T1000 (cell line): ENCODE measurements at regions not wholly inside any gene's neighbourhood (a gene's known extent, or its start where the extent isn't known, plus 50 kb on each side); places are given as distances from the start of the nearest gene placed in this dataset.
A peak's percentile ranks its signal among the peaks of the same experiment; 100 is the strongest.

Experiments
- DNase-seq: peaks from one replicate; lab custom pipeline; 2025; ENCODE audit warnings: mixed read lengths; lab: John Stamatoyannopoulos, UW

DNA sequence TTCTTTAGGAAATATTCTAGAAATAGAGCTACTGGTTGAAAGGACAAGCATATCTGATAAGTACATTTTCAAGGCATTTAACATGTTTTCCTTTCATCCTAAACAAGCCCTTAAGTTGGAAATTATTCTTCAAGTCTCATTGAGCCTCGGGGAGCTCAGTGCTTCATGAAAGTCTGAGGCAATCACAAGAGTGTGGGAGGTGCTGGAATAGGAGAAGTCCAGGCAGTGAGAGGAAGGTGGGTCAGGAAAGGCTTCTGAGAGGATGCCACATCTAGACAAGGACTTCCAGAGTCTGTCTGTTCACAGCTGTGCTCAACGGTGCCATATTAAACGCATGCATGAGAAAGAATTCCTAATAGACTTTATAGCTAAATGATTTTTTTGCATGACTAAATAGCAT is 69.8 kb downstream of the CD83 start:
- no peak for DNase-seq

DNA sequence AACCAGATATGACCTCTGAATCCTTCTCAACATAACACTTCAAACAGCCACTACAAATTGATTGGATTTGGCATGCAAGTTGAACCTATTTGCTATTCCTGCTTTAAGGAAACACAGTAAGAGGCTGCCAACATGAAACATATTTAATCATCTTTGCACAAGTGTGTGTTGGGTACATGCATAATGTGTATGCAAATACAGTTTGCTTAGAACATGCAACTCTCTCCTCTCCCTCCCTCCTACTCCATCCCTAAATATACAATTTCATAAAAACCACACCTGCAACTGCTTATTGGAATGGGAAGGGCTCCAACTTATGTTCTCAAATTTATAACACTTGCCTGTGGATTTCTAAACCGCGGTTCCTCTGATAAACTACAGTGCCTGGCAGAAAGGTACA is 71.5 kb downstream of the CD83 start:
- DNase-seq = no peak

DNA sequence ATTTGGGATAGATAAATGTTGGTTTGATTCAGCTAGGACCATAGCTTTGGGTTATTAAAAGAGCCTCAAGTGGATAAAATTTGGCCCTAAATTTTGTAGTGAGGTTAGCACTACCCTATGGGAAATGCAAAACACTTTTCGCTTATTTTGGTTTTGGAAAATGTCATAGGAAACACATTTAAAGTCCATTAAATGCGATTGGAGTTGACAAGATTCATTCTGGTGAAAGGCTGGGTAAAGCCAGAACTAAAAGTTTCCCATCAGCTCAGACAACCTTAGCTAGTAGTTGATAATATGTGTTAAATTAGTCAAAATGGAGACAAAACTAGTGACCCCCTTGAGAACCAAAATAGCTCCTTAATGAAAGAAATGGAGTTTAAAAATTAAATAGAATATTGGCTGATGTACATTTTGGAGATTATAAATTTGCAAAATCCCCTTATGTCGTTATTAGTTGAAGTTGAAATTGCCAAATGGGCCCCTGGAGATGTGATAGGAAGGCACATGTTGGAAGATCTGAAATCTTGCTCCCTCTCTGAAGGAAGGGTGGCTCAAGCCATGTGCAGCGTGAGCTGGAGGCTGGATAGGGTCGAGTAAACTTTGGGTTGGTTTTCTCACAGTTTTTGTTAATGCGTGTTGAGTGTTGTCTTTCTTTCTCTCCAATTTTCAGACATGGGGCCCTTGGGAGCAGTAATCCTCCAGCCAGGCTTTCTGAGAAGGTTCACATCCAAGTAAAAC is 72.8 kb downstream of the CD83 start:
- no peak for DNase-seq

DNA sequence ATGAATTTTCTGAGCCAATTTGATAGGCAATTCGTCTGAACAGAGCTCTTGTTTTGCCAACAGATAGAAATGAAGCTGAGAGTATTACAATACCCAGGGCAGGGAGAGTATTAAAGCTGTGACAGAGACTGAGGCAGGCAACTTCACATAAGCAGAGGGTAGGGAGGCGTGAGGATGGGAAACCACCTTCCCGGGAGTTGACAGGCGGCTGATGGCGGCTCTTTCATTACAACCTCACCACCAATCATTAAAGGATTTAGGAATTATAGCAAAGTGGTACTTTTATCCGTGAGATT is 73.3 kb downstream of the CD83 start:
- no peak for DNase-seq

DNA sequence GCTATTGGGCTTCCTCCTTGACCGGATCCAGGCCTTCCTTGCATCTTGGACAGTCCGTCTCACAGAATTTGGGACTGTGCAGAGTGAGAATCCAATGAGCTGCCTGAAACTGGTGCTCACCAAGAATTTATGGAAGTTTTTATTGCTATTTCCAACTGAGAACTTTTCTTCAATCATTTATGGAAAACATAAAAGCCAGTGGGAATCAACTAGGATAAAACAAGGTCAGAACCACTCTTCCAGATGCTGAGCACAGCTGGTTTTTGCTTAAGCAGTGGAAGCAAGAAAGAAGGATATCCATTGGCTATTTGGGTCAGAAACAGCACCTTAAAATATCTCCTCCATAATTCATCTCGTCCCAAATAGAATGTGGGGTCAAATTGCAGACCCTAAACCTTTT is 74.2 kb downstream of the CD83 start:
- no peak for DNase-seq

DNA sequence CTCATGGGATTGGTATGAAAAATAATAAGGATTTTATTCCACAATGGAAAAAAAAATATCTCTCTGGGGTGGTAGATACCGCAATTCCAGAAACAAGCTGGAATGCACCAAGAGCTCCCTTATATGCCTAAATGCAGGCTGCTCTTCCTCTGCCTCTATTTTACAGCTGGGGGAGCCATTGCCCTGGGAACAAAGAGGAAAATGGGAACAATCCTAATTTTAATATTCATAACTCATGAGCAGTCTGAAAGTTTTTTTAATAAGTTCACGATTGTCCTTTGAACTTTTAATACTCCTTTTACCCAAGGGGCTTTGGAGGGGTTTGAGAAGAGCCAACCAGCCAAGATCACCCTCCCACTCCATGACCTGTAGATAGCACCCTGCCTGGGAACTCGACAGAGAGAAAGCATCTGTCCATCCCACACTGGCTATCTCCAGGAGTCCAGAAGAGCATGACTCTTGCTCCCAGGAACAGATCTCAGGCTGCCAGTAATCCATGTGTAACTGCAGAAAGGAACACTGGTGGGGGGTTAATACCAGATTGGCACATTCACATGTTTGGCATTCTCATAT is 74.7 kb downstream of the CD83 start:
- no peak for DNase-seq

DNA sequence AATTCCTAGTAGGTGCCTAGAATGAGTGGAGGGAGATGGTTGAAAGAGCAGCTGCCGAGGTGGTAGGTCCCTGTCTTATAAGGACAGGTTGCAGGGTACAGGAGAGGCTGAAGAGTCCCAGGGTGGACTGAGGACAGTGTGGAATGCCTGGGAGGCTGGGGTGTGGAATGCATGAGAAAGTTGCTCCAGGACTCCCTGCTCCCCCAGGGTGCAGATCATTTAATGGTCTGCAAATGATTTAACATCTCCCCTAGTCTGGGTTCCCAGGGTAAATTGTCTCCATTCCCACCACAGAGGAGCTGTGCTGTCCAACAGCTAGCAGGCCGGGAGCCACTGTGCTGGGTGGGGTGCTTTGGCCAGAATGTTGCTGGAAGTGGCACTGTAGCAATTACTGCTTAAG is 76.0 kb downstream of the CD83 start:
- DNase-seq = no peak

DNA sequence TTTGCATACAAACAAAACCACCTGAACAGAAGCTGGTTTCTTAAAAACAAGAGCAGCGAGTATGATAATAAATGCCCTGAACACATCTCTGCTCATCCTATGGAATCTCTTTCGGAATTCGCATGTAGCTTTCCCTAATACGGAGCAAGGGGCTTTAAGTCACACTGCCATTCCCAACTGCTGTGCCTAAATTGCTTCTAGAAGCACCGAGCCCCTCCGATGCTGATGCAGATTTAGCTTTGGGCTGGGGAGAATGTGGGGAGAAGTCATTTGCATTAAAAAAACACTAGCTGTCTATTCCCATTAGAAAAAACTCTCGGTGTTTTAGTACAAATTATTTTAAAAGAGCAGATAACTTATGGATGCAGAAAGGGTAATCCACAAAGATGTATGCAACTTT is 76.9 kb downstream of the CD83 start:
- DNase-seq = no peak

DNA sequence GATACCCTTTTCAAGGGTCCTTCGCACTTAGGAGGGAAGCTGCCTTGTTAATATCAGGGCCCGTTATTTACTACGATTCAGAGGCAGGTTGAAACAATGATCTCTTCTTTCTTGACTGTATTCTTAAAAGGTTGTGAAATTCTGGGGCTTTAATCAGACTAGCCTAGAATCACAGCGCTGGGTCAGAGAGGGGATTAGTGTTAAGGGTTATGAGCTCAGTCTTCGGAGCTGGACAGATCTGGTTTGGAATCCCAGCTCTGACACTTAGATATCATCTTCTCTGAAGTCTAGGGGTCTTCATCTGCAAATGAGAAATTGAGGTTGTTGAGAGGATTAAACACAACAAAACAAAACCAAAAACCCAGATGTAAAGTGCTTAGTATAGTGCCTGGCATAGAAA is 77.4 kb downstream of the CD83 start:
- no peak for DNase-seq

DNA sequence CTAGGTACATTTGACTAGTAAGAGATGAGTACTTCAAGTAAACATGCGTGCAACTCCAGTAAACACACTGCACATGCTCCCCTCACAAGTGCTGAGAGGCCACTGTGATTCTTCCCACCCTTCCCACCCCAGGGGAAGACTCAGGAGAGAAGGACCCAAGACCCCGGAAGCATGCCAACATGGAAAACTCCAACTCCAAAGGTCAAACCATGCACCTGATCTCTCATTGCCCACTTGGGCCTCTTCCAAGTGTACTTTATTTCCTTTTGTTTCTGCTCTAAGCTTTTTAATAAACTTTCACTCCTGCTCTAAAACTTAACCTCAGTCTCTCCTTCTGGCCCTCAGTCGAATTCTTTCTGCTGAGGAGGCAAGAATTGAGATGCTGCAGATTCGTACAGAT is 78.5 kb downstream of the CD83 start:
- DNase-seq = no peak

DNA sequence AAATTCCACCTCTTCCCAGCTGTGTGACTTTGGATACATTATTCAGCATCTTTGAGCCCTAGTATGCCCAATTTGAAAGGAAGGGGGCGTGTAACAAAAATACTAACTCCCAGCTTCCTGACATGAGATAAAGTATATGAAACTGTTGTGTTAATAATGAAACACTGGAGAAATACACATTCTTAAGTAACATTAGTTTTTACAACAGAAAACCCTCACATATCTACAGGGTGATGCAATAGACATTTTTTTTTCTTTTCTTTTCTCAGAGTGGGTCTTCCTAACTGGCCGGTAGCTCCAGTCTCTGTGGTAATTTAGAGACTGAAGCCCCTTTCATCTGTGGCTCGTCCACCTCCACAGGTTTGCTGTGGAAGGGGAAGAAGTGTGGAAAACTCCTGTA is 79.5 kb downstream of the CD83 start:
- no peak for DNase-seq

DNA sequence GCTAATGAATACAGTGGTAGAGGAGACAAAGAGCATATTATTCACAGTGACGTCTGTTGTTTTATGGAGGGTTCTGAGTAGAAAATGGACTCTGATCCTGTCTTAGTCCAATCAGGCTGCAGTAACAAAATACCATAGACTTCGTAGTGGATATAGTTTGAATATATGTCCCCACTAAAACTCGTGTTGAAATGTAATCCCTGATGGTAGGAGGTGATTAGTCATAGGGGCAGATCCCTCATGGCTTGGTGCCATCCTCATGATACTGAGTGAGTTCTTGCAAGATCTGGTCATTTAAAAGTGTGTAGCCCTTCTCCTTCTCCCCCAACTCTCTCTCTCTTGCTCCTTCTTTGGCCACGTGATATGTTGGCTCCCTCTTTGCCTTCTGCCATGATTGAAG is 82.5 kb downstream of the CD83 start:
- no peak for DNase-seq

DNA sequence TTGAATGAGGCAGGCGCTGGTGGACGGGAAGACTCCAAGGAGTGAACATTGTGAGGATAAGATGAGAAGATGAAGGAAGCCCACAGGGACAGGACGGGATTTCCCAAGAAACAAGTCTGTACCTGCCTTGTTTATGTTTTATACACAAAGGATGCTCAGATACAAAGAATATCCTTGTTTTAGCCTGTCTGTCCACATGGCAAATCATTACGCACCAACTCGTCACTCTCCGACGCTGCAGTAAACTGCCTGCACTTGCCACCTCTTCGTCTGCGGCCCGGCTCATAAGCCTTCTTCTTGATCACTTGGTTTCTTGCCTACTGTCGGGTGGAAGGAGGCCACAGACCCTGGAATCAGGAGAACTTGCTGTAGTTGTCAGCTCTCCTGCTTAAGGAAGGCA is 85.4 kb downstream of the CD83 start:
- DNase-seq = no peak

DNA sequence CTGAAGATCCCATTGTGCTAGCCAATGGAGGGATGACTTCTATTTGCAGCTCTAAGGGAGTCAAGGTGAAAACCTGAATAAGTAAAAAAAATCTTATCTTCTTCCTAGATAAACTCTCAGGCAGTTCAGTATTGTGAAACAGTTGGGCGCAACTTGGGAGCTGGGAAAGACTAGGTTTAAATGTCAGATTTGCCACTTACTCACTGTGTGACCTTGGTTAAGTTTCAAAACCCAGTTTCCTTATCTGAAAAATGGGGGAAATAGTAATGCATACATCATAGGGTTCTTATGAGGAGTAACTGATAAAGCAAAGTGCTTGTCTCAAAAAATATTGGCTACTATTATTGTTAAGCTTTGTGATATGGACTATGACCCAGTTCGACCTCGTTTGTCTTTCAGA is 88.8 kb downstream of the CD83 start:
- DNase-seq = no peak

DNA sequence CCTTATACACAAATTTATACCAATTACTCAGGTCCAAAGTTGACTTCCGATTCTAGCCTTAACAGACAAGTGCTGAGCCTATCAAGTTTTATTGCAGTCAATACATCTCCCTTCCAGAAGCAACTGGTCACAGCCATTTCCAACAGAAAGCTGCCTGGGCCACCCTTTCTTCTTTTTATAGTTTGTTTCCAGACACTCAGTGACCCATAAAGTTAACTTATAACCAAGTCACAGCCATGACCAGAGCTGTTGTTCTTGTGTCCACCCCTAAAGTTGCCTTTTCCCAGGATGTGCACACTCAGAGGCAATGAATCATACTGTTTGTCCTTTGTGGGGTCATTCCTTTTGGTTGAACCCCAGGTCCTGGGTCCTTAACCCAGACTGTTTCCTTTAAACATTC is 89.9 kb downstream of the CD83 start:
- DNase-seq = no peak

DNA sequence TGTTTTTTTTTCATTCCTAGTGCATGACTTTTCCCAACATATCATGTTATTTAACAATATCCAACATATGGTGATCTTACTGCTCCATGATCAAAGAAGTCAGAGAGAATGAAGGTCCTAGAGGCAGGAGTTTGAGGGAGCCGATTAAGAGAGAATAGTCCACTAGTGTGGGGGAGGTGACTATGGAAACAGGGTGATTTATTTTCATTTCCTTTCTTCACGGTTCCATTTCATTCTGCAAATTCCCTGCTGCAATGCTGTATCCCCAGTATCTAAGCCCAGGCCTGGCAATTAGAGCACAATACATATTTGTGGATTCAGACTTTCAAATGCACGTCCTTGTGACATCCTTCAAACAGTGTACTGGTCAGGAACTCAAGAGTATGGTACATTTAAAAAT is 91.4 kb downstream of the CD83 start:
- no peak for DNase-seq

DNA sequence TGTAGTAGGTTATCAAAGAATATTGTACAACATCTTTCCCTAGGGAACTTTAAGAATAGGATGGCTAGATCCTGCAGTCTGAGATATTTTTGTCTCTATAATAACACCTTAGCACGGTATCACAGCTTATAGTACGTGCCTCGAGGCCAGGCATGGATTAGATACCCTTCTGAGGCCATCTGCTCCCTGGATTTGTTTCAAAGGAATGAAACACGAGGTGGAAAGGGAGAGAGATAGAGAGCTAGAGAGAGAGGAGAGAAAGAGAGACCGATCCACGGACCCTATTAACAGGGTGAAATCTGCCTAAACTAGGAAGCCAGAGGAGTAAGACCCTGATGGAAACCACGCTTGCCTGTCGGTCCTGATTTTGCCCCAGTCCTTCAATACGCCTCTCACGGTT is 92.5 kb downstream of the CD83 start:
- no peak for DNase-seq

DNA sequence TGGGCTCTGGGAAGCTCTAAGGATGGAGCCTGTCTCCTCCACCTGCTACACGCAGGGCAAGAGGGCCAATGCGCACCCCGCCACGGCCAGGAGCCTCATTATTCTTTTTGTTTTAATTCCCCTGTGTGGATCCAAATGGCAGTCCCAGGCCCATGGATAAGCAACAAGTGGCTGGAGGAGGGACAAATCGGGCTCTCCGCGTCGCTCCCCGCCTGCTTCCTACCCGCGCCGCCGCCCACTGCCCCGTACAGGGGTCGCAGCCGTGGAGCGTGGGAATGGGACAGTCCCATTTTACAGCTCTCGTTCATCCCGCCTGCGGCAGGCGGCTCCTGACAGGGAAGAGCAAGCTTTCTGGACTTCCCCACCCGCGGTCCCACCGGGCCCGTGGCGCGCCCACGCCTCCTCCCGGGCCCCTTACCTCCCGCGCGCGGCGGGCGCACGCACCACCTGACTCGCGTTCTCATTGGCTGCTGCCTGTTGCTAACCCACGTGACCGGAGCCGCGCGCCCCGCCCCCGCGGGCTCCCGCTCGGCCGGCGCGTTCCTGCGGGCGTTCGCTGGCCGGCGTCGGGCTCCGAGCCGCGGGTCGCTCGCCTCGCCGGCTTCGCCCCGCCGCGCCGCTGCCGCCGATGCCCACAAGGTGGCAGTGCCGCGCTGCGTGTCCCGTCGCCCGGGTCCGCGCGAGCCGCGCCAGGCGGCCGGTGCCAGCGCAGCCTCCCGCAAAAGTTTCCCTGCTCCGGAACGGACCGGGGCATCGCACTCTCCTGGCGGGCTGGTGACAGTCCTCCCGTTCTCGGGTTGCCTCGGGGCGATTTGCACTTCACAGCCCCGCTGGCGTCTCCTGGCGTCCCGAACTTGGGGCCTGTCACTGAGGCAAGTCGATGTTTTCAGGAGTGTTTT is 93.3 kb downstream of the CD83 start:
- peak; percentile 85 for DNase-seq

DNA sequence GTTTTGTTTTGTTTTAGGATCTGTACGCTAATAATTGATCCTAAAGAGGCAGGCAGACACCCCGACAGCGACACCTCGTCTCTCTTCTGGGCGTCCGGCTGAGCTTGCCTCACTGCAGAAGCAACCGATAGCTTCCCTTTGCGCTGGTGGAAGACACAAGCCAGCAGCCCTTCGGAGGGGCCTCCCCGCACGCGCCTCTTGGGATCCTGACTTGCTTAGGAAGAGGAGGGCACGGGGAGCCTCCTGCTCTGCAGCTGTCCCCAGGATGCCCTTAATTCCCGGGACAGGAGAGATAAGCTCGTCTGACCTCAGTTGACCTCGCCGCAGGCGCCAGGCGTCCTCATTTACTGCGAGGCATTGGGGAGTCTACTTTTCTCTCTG is 94.0 kb downstream of the CD83 start:
- DNase-seq = no peak

DNA sequence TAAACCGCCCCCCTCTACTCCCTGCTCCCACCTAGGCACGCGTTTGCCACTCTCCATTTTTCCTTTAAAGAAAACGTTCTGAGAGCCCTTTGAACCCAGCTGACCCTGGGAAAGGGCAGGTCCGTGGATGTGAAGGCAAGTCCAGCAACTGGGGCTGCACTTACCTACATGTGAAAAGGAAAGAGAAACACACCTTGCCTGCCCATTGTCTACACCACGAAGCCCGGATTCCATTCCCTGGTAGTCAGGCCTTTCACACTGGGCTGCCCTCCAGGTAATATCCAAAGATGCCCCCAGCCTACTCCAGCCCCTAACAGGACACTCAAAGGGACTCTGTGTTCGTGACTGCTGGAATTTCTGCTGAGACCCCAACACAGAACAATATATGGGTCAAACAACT is 94.4 kb downstream of the CD83 start:
- DNase-seq = no peak

DNA sequence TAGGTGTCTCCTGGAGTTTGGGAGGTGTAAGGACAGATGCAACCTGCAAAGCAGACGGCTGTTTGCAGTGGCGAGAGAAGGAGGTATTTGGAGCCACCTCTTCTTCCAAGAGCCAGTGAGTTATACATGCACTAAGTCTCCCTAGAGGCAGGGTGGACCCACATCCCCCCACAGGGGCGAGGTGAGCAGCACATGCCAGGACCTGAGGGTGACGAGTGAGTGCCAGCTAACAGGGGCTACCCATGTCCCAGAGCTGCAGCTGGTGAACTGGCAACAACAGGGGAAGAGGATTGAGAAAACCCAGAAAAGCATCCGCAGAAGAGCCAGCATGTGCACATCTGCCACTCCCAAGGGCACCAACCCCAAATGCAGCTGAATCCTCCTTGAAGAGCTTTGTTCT is 95.1 kb downstream of the CD83 start:
- no peak for DNase-seq

DNA sequence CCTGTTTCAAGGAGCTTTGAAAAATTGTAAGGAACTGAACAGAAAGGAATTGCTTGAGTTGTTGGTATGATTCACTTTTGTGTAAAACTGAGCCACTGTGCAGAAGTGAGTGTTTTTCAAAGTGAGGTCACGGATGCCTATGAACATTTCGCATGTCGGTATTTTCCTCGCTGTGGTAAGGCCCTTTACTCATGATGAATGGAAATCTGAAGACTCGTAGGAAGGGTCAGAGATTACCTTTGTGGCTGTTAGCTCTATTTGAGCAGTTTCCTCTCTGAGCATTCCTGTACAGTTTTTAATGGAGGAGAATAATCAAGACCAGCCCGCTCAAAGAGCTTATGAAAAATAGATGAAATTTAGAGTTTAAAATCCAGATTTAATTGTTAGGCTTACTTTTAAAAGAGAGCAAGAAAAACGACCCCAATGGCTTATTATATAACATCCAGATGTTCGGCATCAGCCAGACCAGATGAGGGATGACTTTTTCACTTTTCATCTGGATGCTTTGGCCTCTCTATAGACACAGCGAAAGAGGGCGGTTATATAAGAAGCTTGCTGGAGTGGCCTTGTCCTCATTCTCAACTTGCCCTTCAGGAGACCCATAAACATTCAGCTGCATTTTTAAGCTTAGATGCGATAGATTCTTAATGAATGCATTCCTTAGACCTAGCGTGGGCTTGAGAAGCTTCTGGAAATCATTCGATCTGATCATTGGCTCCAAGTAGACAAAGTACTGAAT is 99.5 kb downstream of the CD83 start:
- no peak for DNase-seq
